CD8-positive, alpha-beta memory T cell (primary cell): ENCODE measurements at regions not wholly inside any gene's neighbourhood (a gene's known extent, or its start where the extent isn't known, plus 50 kb on each side); places are given as distances from the start of the nearest gene placed in this dataset.
"Not testable (repeated sequence)": the region's sequence is repeated elsewhere in the genome, so short reads cannot be mapped to it uniquely, and the experiment has no call there.

Experiments used
- CTCF ChIA-PET: fragments of 350-600 bp; sonication (Branson Sonifier 250); formaldehyde crosslinking; loops from one replicate; lab custom pipeline; 2021; ENCODE audit warnings: antibody characterized with exemption; lab: Charles Lee
- POLR2A ChIA-PET: fragments of 350-600 bp; sonication (Branson Sonifier 250); formaldehyde crosslinking; loops from one replicate; lab custom pipeline; 2021; ENCODE audit warnings: antibody characterized with exemption; lab: Charles Lee
- DNase-seq, 5 donors: peaks; one replicate each; pipeline versions ENCODE4 v3.0.0 to v3.0.0-alpha.2; 2020 to 2022; ENCODE audit warnings: mixed read lengths in 1 of 5
- H3K27ac ChIP-seq: one replicate; pipeline ENCODE4 v1.7.0; 2013; ENCODE audit warnings: low read depth, mild to moderate bottlenecking, low read length, moderate library complexity
- H3K27me3 ChIP-seq: 2 replicates; pipeline ENCODE4 v1.7.0; 2013; ENCODE audit warnings: low read length, mild to moderate bottlenecking; ENCODE audit not compliant: insufficient read depth, poor library complexity, severe bottlenecking
- H3K36me3 ChIP-seq: 2 replicates; pipeline ENCODE4 v1.7.0; 2013; ENCODE audit warnings: mild to moderate bottlenecking, low read length, moderate library complexity; ENCODE audit not compliant: insufficient read depth
- H3K4me1 ChIP-seq: 2 replicates; pipeline ENCODE4 v1.7.0; 2013; ENCODE audit warnings: mild to moderate bottlenecking, low read length, moderate library complexity; ENCODE audit not compliant: insufficient read depth
- H3K4me3 ChIP-seq: 2 replicates; pipeline ENCODE4 v1.7.0; 2013; ENCODE audit warnings: mild to moderate bottlenecking, low read length
- H3K9me3 ChIP-seq: 2 replicates; pipeline ENCODE4 v1.7.0; 2013; ENCODE audit warnings: mild to moderate bottlenecking, low read length
- H3K27ac Mint-ChIP-seq, 8 donors: one replicate each; pipeline ENCODE4 v1.8.0; 2020 to 2021; ENCODE audit warnings: mixed read lengths in 8 of 8, mild to moderate bottlenecking in 6 of 8, inconsistent platforms in 3 of 8, moderate library complexity in 3 of 8
- H3K27me3 Mint-ChIP-seq, 2 donors: one replicate each; pipeline ENCODE4 v1.8.0; 2020 to 2021; ENCODE audit warnings: mixed read lengths in 2 of 2, mild to moderate bottlenecking in 1 of 2, moderate library complexity in 1 of 2
- H3K36me3 Mint-ChIP-seq, 3 donors: one replicate each; pipeline ENCODE4 v1.8.0; 2020 to 2021; ENCODE audit warnings: mixed read lengths in 3 of 3, inconsistent platforms in 1 of 3, mild to moderate bottlenecking in 1 of 3
- H3K4me1 Mint-ChIP-seq, 3 donors: one replicate each; pipeline ENCODE4 v1.8.0; 2020 to 2021; ENCODE audit warnings: mixed read lengths in 3 of 3, inconsistent platforms in 1 of 3, mild to moderate bottlenecking in 1 of 3
- H3K4me3 Mint-ChIP-seq, 7 donors: one replicate each; pipeline ENCODE4 v1.8.0; 2020 to 2021; ENCODE audit warnings: mixed read lengths in 7 of 7, mild to moderate bottlenecking in 6 of 7, moderate library complexity in 4 of 7, inconsistent platforms in 2 of 7
- H3K9me3 Mint-ChIP-seq, 5 donors: one replicate each; pipeline ENCODE4 v1.8.0; 2020 to 2022; ENCODE audit warnings: mixed read lengths in 5 of 5, mild to moderate bottlenecking in 3 of 5, moderate library complexity in 2 of 5, inconsistent platforms in 1 of 5

- Mint-ChIP-seq H3K4me3 (no peak overlapping the region), H3K36me3 (no peaks in the 10 kb centered on the region), H3K4me1 (no peaks in the 10 kb centered on the region), H3K27ac (peak overlapping the region in 1 of 8 donors; percentile 20), H3K27me3 (peaks cover 4 to 7% of the 10 kb centered on the region in 2 donors), H3K9me3 (no peaks in the 10 kb centered on the region)
- Histone ChIP-seq H3K27ac (no peak overlapping the region), H3K27me3 (no peaks in the 10 kb centered on the region), H3K4me1 (no peaks in the 10 kb centered on the region), H3K36me3 (no peaks in the 10 kb centered on the region), H3K4me3 (no peak overlapping the region), H3K9me3 (no peaks in the 10 kb centered on the region)
- POLR2A ChIA-PET: no interaction called here
- CTCF ChIA-PET: no interaction called here
- no peak for DNase-seq
These were observed 50.7 kb upstream of the EDARADD start for GRCh38 chr1:236343246-236343870.

- ChIA-PET POLR2A (no interaction called here), CTCF (no interaction called here)
- H3K27ac Mint-ChIP-seq: peak overlapping the region in 1 of 8 donors; percentile 20
These were observed 51.5 kb upstream of the EDARADD start for GRCh38 chr1:236342403-236343245.

GRCh38 chr1:236341298-236341697, 52.8 kb upstream of the EDARADD start:
- CTCF ChIA-PET: no interaction called here
- H3K36me3 ChIP-seq: no peaks in the 10 kb centered on the region
- H3K9me3 Mint-ChIP-seq: no peaks in the 10 kb centered on the region
- POLR2A ChIA-PET: no interaction called here
- peaks cover 4% of the 10 kb centered on the region in 2 donors for H3K27me3 Mint-ChIP-seq
- peaks cover 0 to 2% (median 0%) of the 10 kb centered on the region in 3 donors for H3K36me3 Mint-ChIP-seq
- H3K4me1 Mint-ChIP-seq: no peaks in the 10 kb centered on the region
- H3K27ac ChIP-seq: no peak overlapping the region
- no peaks in the 10 kb centered on the region for H3K27me3 ChIP-seq
- DNase-seq: no peak
- no peak overlapping the region for H3K27ac Mint-ChIP-seq
- H3K4me3 ChIP-seq: no peak overlapping the region
- H3K4me3 Mint-ChIP-seq: no peak overlapping the region
- no peaks in the 10 kb centered on the region for H3K4me1 ChIP-seq
- no peaks in the 10 kb centered on the region for H3K9me3 ChIP-seq

More at GRCh38 chr1:236342403-236343245, 51.5 kb upstream of the EDARADD start:
- no peak overlapping the region for H3K27ac ChIP-seq
- H3K4me3 ChIP-seq: no peak overlapping the region
- no peaks in the 10 kb centered on the region for H3K27me3 ChIP-seq
- H3K9me3 Mint-ChIP-seq: no peaks in the 10 kb centered on the region
- H3K36me3 ChIP-seq: no peaks in the 10 kb centered on the region
- H3K27me3 Mint-ChIP-seq: peaks cover 4 to 7% of the 10 kb centered on the region in 2 donors
- H3K4me1 ChIP-seq: no peaks in the 10 kb centered on the region
- no peak overlapping the region for H3K4me3 Mint-ChIP-seq
- no peak for DNase-seq
- no peaks in the 10 kb centered on the region for H3K36me3 Mint-ChIP-seq
- H3K4me1 Mint-ChIP-seq: no peaks in the 10 kb centered on the region
- no peaks in the 10 kb centered on the region for H3K9me3 ChIP-seq

GRCh38 chr1:236338096-236338495, 56.0 kb upstream of the EDARADD start:
- Histone ChIP-seq H3K4me3 (no peak overlapping the region), H3K36me3 (no peaks in the 10 kb centered on the region), H3K4me1 (no peaks in the 10 kb centered on the region), H3K27ac (no peak overlapping the region), H3K27me3 (no peaks in the 10 kb centered on the region), H3K9me3 (no peaks in the 10 kb centered on the region)
- POLR2A ChIA-PET: no interaction called here
- Mint-ChIP-seq H3K4me3 (no peak overlapping the region), H3K27ac (no peak overlapping the region), H3K27me3 (peaks cover 4% of the 10 kb centered on the region in 2 donors), H3K4me1 (no peaks in the 10 kb centered on the region), H3K9me3 (no peaks in the 10 kb centered on the region), H3K36me3 (peaks cover 0 to 2% (median 0%) of the 10 kb centered on the region in 3 donors)
- CTCF ChIA-PET: no interaction called here
- DNase-seq: no peak

GRCh38 chr1:236336084-236336483, 54.3 kb upstream of the ERO1B start:
- CTCF ChIA-PET: interaction anchor here (0.6 kb wide), 1 partner anchor 9 kb away, joined by 3 read pairs; no protein-coding TSS in a partner anchor
- no peak overlapping the region for H3K27ac ChIP-seq
- no peaks in the 10 kb centered on the region for H3K36me3 ChIP-seq
- H3K4me1 ChIP-seq: no peaks in the 10 kb centered on the region
- Mint-ChIP-seq H3K4me3 (no peak overlapping the region), H3K9me3 (no peaks in the 10 kb centered on the region), H3K36me3 (peaks cover 0 to 2% (median 0%) of the 10 kb centered on the region in 3 donors), H3K27ac (peak overlapping the region in 1 of 8 donors; percentile 8), H3K27me3 (peaks cover 4 to 6% of the 10 kb centered on the region in 2 donors), H3K4me1 (no peaks in the 10 kb centered on the region)
- no peaks in the 10 kb centered on the region for H3K9me3 ChIP-seq
- POLR2A ChIA-PET: no interaction called here
- no peak for DNase-seq
- no peak overlapping the region for H3K4me3 ChIP-seq
- no peaks in the 10 kb centered on the region for H3K27me3 ChIP-seq

GRCh38 chr1:236335633-236336032, 53.9 kb upstream of the ERO1B start:
- H3K9me3 Mint-ChIP-seq, H3K27ac ChIP-seq, DNase-seq, H3K9me3 ChIP-seq, H3K36me3 ChIP-seq, H3K4me1 ChIP-seq, H3K27me3 Mint-ChIP-seq, H3K4me1 Mint-ChIP-seq, POLR2A ChIA-PET, H3K36me3 Mint-ChIP-seq, H3K27me3 ChIP-seq, H3K4me3 Mint-ChIP-seq, H3K4me3 ChIP-seq: not testable (repeated sequence)
- CTCF ChIA-PET: interaction anchor here (0.6 kb wide), 1 partner anchor 10 kb away, joined by 3 read pairs; no protein-coding TSS in a partner anchor
- peak overlapping the region in 1 of 8 donors; percentile 8 for H3K27ac Mint-ChIP-seq

GRCh38 chr1:236334893-236335545, 53.3 kb upstream of the ERO1B start:
- DNase-seq: no peak
- H3K9me3 ChIP-seq: no peaks in the 10 kb centered on the region
- no peaks in the 10 kb centered on the region for H3K27me3 ChIP-seq
- no peaks in the 10 kb centered on the region for H3K4me1 Mint-ChIP-seq
- H3K4me1 ChIP-seq: no peaks in the 10 kb centered on the region
- CTCF ChIA-PET: interaction anchor here (0.6 to 0.7 kb wide), 2 partner anchors 10 to 940 kb away, joined by 3 read pairs; no protein-coding TSS in a partner anchor
- no peak overlapping the region for H3K4me3 Mint-ChIP-seq
- no peaks in the 10 kb centered on the region for H3K9me3 Mint-ChIP-seq
- no peaks in the 10 kb centered on the region for H3K36me3 ChIP-seq
- peaks cover 0 to 2% (median 0%) of the 10 kb centered on the region in 3 donors for H3K36me3 Mint-ChIP-seq
- no peak overlapping the region for H3K27ac ChIP-seq
- H3K4me3 ChIP-seq: no peak overlapping the region
- peaks cover 4 to 6% of the 10 kb centered on the region in 2 donors for H3K27me3 Mint-ChIP-seq
- no peak overlapping the region for H3K27ac Mint-ChIP-seq
- POLR2A ChIA-PET: no interaction called here
